Inflammatory macrophage treated with lipopolysaccharide for 1 hour (primary cell): ENCODE measurements at regions not wholly inside any gene's neighbourhood (a gene's known extent, or its start where the extent isn't known, plus 50 kb on each side); places are given as distances from the start of the nearest gene placed in this dataset.
A peak's percentile ranks its signal among the peaks of the same experiment; 100 is the strongest.
"Not testable (repeated sequence)": the region's sequence is repeated elsewhere in the genome, so short reads cannot be mapped to it uniquely, and the experiment has no call there.

Experiments
- DNase-seq, 2 donors: peaks; one replicate each; pipeline ENCODE4 v3.0.0-alpha.2; 2020 to 2022

DNA sequence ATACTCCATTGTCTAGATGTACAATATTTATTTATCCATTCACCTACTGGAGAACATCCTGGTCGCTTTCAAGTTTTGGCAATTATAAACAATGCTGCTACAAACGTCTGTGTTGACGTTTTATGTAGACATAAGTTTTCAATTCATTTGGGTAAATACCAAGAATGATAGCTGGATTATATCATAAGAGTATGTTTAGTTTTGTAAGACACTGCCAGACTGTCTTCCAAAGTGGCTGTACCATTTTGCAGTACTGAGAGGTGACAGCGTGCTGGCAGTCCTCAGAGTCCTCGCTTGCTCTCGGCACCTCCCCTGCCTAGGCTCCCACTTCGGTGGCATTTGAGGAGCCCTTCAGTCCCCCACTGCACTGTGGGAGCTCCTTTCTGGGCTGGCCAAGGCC lies 253.3 kb upstream of the INTU start:
- no peak for DNase-seq

GRCh38 chr4:127379948-127380347 lies 252.8 kb upstream of the INTU start:
- not testable (repeated sequence) for DNase-seq

DNA sequence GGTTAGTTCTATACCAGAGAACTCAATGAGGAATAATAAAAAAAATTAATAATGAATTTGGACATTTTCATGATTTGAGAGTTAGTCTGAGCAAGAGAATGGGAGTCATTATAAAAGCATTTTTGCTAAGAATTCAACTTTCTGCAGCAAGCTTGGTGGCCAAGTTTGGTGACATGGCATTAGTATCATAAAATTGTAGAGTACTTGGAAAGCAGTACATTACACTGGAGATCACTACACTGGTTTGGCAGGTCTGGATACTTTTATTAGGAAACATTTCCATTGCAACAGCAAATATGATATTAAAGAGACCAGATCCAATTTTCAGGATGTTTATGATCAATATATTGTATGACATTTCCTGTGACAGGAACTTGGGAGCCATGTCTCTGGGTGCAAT lies 249.1 kb upstream of the INTU start:
- DNase-seq, result no peak

GRCh38 chr4:127394516-127394915 lies 238.2 kb upstream of the INTU start:
- no peak for DNase-seq

DNA sequence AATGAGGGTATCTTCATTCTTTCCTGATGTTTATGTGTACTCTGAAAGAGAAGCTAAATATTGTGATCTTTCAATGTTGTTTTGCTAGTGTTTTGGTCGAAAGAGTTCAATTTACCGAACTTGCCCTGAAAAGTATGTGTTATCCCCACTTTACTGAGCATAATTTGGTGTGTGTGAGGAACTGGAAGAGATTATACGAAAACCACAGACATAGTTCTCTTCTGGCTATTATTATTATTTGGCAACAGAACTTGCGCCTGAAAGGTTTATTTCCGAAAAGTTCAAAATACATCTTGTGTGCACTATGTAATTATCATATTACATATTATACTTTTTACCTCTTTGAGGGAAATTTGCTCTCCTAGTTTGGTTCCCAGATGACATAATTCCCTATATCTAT lies 232.5 kb upstream of the INTU start:
- no peak for DNase-seq

- DNase-seq, result peak; percentile 10 to 59
These were observed 231.9 kb upstream of the INTU start for GRCh38 chr4:127400731-127401346.

- no peak for DNase-seq
These were observed 229.2 kb upstream of the INTU start for GRCh38 chr4:127403471-127404084.

DNA sequence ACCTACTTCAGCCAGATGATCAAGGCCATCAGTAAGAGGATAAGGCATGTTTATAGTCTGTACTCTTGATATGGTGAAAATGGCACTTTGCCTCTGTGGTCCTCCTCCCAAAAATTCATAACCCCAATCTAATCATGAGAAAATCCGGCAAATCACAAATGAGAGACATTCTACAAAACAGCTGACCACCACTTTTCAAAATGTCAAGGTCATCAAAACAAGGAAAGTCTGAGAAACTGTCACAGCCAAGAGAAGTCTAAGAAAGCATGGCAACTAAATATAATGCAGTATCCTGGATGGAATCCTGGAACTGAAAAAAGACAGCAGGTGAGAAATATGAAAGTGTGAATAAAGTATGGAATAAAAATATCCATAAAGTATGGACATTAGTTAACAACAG lies 226.6 kb upstream of the INTU start:
- DNase-seq, result no peak

DNA sequence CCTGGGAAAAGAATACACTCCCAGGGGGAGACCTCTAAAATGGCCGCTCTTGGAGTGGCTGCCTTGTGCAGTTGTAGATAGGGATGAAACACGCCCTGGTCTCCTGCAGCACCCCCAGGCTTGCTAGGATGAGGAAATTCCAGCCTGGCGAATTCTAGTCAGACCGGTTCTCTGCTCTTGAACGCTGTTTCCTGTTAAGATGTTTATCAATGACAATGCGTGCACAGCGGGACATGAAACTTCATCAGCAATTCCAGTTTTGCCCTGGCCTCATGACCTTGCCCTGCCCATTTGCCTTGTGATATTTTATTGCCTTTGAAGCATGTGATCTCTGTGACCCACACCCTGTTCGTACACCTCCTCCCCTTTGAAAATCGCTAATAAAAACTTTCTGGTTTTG lies 225.2 kb upstream of the INTU start:
- DNase-seq, result not testable (repeated sequence)

GRCh38 chr4:127410201-127410600 lies 222.6 kb upstream of the INTU start:
- DNase-seq, result no peak

- no peak for DNase-seq
These were observed 222.1 kb upstream of the INTU start for GRCh38 chr4:127410644-127411043.

- no peak for DNase-seq
These were observed 217.7 kb upstream of the INTU start for GRCh38 chr4:127414951-127415606.

- no peak for DNase-seq
These were observed 216.6 kb upstream of the INTU start for GRCh38 chr4:127416115-127416514.

DNA sequence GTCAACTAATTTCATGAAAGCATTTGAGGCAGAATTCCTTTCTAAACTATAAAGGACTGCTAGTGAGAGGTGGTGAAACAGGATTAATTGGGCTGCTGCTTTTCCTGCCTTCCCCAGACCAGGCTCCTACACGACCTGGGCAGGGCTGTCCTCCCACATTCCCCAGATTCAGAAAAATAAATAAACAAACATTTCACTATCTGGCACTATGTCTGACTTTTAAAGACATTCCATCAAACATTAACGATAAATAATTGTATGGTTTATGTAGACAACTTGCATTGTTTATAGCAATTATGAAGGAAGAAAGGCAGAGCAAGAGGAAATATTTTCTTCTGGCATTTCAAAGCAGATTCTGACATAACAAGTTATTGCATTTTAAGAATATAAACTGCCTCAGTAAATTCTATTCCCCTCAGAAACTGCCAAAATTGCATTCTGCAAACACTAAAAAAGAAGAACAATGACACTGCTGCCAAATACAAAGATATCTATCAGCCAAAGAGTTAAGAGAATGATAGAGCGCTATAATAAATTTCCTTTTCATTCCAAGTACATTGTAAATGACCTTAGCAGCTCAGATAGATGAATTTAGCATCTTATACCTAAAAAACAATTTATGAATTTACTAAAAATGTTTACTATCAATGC lies 214.7 kb upstream of the INTU start:
- DNase-seq, result no peak

DNA sequence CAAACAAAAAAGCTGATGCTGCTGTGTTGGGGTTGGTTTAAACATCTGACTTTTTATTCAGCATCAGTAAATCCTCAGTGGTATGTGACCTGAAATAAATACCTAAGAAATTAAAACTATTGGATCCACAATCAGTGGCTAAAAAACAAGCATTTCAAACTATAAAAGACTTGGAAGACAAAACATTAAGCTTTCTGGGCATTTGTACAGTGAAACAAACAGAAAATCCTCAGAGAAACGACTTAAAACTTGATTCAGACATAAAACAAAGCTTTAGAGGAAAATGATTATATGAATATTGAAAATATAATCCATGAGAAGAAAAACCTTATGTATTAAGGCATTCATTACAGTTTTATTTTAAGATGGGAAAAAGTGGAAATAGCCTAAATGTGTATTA lies 213.3 kb upstream of the INTU start:
- no peak for DNase-seq

- DNase-seq, result no peak
These were observed 211.3 kb upstream of the INTU start for GRCh38 chr4:127421437-127421836.

- no peak for DNase-seq
These were observed 207.4 kb upstream of the INTU start for GRCh38 chr4:127425202-127425845.

DNA sequence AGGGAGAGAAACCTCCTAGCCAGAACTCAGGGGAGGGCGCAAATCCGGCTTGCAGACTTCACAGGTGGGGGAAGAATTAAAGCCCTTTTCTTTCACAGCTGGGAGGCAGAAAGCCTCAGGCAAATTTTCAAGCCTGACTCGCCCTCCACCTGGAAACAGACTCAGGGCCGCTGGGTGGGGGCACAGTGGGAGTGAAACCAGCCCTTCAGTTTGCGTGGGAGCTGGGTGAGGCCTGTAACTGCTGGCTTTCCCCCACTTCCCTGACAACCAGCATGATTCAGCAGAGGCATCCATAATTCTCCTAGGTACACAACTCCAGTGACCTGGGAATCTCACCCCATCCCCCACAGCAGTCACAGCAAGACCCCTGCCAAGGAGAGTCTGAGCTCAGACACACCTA lies 206.9 kb upstream of the INTU start:
- DNase-seq, result no peak

DNA sequence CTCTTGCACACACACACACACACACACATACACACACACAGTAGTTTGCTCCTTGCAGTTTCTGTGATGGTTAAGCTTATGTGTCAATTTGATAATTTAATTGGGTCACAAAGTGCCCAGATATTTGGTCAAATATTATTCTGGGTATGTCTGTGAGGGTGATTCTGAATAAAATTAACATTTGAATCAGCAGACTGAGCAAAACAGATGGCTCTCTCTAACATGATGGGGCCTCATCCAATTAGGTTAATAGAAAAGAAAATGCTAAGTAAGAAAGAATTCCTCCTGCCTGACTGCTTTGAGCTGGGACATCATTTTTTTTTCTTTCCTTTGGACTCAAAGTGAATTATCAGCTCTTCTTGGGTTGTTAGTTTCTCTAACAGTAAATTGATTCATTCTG lies 191.2 kb upstream of the INTU start:
- DNase-seq, result no peak

- no peak for DNase-seq
These were observed 187.3 kb upstream of the INTU start for GRCh38 chr4:127445471-127445870.

DNA sequence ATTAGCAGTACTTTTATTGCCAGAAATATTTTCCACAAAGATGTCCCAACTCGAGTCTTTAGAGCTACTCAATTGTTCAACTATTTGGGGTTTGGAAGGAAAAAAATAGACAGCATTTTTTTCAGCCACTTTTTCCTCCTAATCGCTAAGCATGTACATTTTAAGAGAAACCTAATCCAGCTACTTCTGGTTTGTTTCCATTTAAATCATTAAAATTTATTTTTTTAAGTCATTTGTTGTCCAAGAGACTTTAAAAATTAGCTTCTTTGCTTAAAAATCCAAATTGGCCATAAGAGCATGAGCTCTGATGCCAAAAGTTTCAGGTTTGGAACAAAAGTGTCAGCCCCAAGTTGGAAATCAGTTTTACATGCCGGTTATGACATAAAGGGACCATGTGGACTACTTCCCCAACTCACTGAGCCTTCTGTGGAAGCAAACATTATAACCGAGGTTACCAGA lies 186.3 kb upstream of the INTU start:
- DNase-seq, result no peak

- no peak for DNase-seq
These were observed 183.8 kb upstream of the INTU start for GRCh38 chr4:127448986-127449385.

DNA sequence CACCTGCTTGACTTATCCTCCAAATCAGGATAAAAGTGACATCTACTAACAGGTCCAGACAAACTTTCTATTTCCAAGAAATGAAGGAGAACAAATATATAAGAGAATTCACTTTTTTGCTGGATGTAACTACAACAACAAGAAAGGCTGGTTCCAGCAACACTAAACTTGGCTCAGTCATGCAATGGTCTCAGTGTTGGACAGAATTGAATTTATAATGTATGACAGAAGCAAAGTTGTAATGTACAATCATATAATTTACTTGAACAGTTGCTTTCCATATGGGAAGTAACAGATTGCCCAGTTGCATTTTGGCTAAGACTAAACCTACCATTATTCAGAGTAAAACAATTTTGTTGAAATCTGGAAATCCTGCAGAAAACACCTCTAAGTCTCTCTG lies 183.3 kb upstream of the INTU start:
- DNase-seq, result no peak

DNA sequence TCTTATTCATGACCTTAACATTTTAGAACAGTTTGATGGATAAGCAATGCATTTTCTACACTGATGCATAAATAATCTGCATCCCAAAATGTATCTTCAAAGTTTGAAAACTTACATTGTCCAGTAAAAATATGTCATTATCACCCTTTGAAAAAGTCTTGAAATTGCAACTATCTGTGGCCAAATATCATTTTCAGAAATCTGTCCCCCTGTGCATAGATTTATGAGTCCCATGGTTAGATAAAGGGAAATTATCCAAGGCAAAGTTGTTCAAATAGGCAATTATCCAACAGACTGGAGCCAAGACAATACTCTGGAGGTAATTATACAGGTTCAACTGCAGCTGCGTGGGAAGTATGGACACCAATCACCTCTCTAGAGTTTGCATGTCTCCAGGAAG lies 182.5 kb upstream of the INTU start:
- no peak for DNase-seq
